ENCODE measurements at regions not wholly inside any gene's neighbourhood (a gene's known extent, or its start where the extent isn't known, plus 50 kb on each side); places are given as distances from the start of the nearest gene placed in this dataset.

DNA sequence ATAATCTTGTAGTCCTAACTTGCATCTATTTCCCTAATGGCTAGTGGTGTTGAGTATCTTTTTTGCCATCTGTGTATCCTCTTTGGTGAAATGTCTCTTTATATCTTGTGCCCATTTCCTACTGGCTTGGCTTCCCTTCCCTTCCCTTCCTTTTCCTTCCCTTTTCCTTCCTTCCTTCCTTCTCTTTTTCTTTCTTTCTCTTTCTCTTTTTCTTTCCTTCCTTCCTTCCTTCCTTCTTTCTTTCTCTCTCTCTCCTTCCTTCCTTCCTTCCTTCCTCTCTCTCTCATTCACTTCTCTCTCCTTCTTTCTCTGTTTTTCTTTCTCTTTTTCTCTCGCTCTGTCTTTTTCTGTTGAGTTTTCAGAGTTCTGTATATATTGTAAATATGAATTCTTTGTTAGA lies 61.5 kb upstream of the SLC4A4 start:
- in situ Hi-C loops (cut with MboI; ENCODE audit: low pct_ligation_motif_present in 1 of 4, low pct_unique_long_range_greater_than_20kb in 1 of 4, low sequenced_read_pairs in 3 of 4) = no loop called here
- Histone ChIP-seq H3K4me1 (peaks cover 0 to 11% (median 2%) of the 10 kb centered on the region in 4 donors), H3K27ac (no peak overlapping the region), H3K4me3 (no peak overlapping the region), H3K36me3 (no peaks in the 10 kb centered on the region), H3K27me3 (no peaks in the 10 kb centered on the region), H3K9me3 (no peaks in the 10 kb centered on the region)
- no peak for DNase-seq
- no peak for TF ChIP-seq POLR2A (IDR thresholded peaks at IDR 0.05)
- TF ChIP-seq CTCF (IDR thresholded peaks at IDR 0.05) = no peak
- no peak for TF ChIP-seq EP300 (IDR thresholded peaks at IDR 0.05; ENCODE audit: low read depth)
- TF ChIP-seq POLR2AphosphoS5 (IDR thresholded peaks at IDR 0.05) = no peak
- 88 to 100% methylated on average over 1 of the region's 1 CpG for WGBS, 2 donors (ENCODE audit: low coverage in 1 of 2)
- intact Hi-C loops (cut with DNase I; ENCODE audit: low total_unique reads) = no loop called here

DNA sequence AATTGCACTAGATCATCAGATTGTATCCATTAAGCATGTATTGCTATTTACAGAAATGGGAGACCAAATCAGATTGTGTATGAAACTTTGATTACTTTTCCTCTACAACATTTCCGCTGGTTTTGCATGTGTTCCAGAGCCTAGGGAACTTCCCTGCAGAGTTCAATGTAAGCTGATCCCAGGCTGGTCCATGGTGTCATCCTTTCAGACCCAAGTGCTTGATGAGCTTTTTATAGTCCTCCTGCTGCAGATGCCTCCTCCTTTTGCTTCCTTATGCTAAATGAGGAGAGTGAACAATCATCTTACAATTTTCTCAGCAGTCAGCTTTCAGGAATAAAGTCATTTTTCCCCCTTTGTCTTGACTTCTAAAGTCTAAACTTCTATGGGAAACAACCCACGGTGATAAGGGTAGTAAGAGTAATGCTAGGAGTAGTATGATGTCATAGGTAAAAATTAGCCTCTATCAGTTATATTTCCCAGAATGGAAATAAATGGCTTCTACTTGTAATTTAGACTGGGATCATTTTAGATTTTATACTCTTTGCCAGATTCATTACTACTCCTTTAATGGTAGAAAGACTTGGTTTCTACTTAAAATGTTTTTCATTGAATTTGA lies 55.1 kb upstream of the SLC4A4 start:
- Histone ChIP-seq H3K4me3 (no peak overlapping the region), H3K27me3 (no peaks in the 10 kb centered on the region), H3K27ac (no peak overlapping the region), H3K4me1 (peaks cover 0 to 16% (median 4%) of the 10 kb centered on the region in 4 donors), H3K9me3 (no peaks in the 10 kb centered on the region), H3K36me3 (no peaks in the 10 kb centered on the region)
- 65 to 94% methylated on average over 2 of the region's 2 CpGs for WGBS, 2 donors (ENCODE audit: low coverage in 1 of 2)
- DNase-seq = no peak
- no peak for TF ChIP-seq EP300 (IDR thresholded peaks at IDR 0.05; ENCODE audit: low read depth)
- no peak for TF ChIP-seq POLR2A (IDR thresholded peaks at IDR 0.05)
- TF ChIP-seq CTCF (IDR thresholded peaks at IDR 0.05) = no peak
- no peak for TF ChIP-seq POLR2AphosphoS5 (IDR thresholded peaks at IDR 0.05)
- intact Hi-C loops (cut with DNase I; ENCODE audit: low total_unique reads) = no loop called here
- in situ Hi-C loops (cut with MboI; ENCODE audit: low pct_ligation_motif_present in 1 of 4, low pct_unique_long_range_greater_than_20kb in 1 of 4, low sequenced_read_pairs in 3 of 4) = no loop called here

GRCh38 chr4:71287305-71287704 lies 51.5 kb upstream of the SLC4A4 start:
- in situ Hi-C loops (cut with MboI; ENCODE audit: low pct_ligation_motif_present in 1 of 4, low pct_unique_long_range_greater_than_20kb in 1 of 4, low sequenced_read_pairs in 3 of 4) (no loop called here), intact Hi-C loops (cut with DNase I; ENCODE audit: low total_unique reads) (no loop called here)
- Histone ChIP-seq H3K36me3 (no peaks in the 10 kb centered on the region), H3K4me1 (peaks cover 0 to 46% (median 7%) of the 10 kb centered on the region in 4 donors), H3K9me3 (no peaks in the 10 kb centered on the region), H3K27me3 (no peaks in the 10 kb centered on the region), H3K27ac (no peak overlapping the region), H3K4me3 (no peak overlapping the region)
- no peak for TF ChIP-seq POLR2A (IDR thresholded peaks at IDR 0.05)
- TF ChIP-seq POLR2AphosphoS5 (IDR thresholded peaks at IDR 0.05) = no peak
- no peak for TF ChIP-seq EP300 (IDR thresholded peaks at IDR 0.05; ENCODE audit: low read depth)
- no peak for TF ChIP-seq CTCF (IDR thresholded peaks at IDR 0.05)
- DNase-seq = no peak
- 57 to 62% methylated on average over 2 of the region's 2 CpGs for whole genome bisulfite sequencing, 2 donors (ENCODE audit: low coverage in 1 of 2)

DNA sequence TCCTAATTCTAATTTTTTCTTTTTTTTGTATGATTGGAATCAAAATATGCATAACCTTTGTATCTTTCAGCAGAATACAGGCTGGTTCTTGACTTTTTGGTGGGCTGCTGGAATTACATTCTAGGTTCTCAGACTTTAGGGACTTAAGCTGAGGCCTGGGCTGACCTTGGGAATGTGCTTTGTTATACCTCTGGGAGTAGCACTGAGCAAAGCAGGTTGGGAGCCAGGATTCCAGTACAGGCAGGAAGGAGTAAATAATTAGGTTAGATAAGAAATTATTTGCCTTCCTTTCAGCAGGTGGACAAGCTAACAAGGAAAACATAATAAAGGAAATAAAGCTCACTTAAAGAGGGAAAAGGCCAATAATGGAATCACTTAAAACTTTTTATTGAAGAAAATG lies 49.9 kb upstream of the SLC4A4 start:
- in situ Hi-C loops (cut with MboI; ENCODE audit: low pct_ligation_motif_present in 1 of 4, low pct_unique_long_range_greater_than_20kb in 1 of 4, low sequenced_read_pairs in 3 of 4) (no loop called here), intact Hi-C loops (cut with DNase I; ENCODE audit: low total_unique reads) (no loop called here)
- no peak for DNase-seq
- Histone ChIP-seq H3K4me3 (no peak overlapping the region), H3K27ac (peak overlapping the region in 1 of 4 donors; percentile 29), H3K4me1 (peaks cover 0 to 49% (median 7%) of the 10 kb centered on the region in 4 donors), H3K9me3 (no peaks in the 10 kb centered on the region), H3K36me3 (no peaks in the 10 kb centered on the region), H3K27me3 (no peaks in the 10 kb centered on the region)
- TF ChIP-seq POLR2AphosphoS5 (IDR thresholded peaks at IDR 0.05) (no peak), CTCF (IDR thresholded peaks at IDR 0.05) (no peak), EP300 (IDR thresholded peaks at IDR 0.05; ENCODE audit: low read depth) (no peak), POLR2A (IDR thresholded peaks at IDR 0.05) (no peak)
